SK-N-SH treated with all-trans-retinoic acid at 6 μM for 48 hours (cell line): ENCODE measurements at regions not wholly inside any gene's neighbourhood (a gene's known extent, or its start where the extent isn't known, plus 50 kb on each side); places are given as distances from the start of the nearest gene placed in this dataset.

ENCODE experiments used
- ATAC-seq: fragments of 200-7000 bp; cut with Tn5 transposase; 3 replicates; pipeline ENCODE4 v1.9.1; 2020; ENCODE audit warnings: mild to moderate bottlenecking, moderate library complexity
- ARNTL ChIP-seq: fragments of 450-650 bp; formaldehyde crosslinking; IDR thresholded peaks from 2 replicates; pipeline ENCODE4 v1.5.0; 2020; ENCODE audit warnings: low read depth, mild to moderate bottlenecking, moderate library complexity, borderline replicate concordance
- BACH2 ChIP-seq: fragments of 250-450 bp; sonication (Bioruptor Pico); IDR thresholded peaks from 2 replicates; pipeline ENCODE4 v1.9.0; 2021; ENCODE audit warnings: mild to moderate bottlenecking, borderline replicate concordance
- CSDC2 ChIP-seq: fragments of 250-450 bp; sonication (Bioruptor Pico); IDR thresholded peaks from 2 replicates; pipeline ENCODE4 v1.5.0; 2020; ENCODE audit warnings: mild to moderate bottlenecking, moderate library complexity
- CSRNP3 ChIP-seq: fragments of 250-450 bp; sonication (Bioruptor Pico); IDR thresholded peaks from 2 replicates; pipeline ENCODE4 v1.5.1; 2021; ENCODE audit warnings: mild to moderate bottlenecking, moderate library complexity
- ESRRG ChIP-seq: fragments of 250-450 bp; sonication (Bioruptor Pico); IDR thresholded peaks from 2 replicates; pipeline ENCODE4 v1.6.1; 2021; ENCODE audit warnings: mild to moderate bottlenecking
- OSR1 ChIP-seq: fragments of 250-450 bp; sonication (Bioruptor Pico); IDR thresholded peaks from 2 replicates; pipeline ENCODE4 v1.8.0; 2022; ENCODE audit warnings: moderate library complexity, mild to moderate bottlenecking, inconsistent platforms
- POU6F1 ChIP-seq: fragments of 250-450 bp; sonication (Bioruptor Pico); IDR thresholded peaks from 2 replicates; pipeline ENCODE4 v1.8.0; 2021; ENCODE audit warnings: low read depth, mild to moderate bottlenecking, moderate library complexity, borderline replicate concordance
- PPARA ChIP-seq: fragments of 250-450 bp; sonication (Bioruptor Pico); IDR thresholded peaks from 2 replicates; pipeline ENCODE4 v1.5.0; 2020; ENCODE audit warnings: mild to moderate bottlenecking, borderline replicate concordance
- SNAI2 ChIP-seq: fragments of 250-450 bp; sonication (Bioruptor Pico); IDR thresholded peaks from 2 replicates; pipeline ENCODE4 v1.5.0; 2020; ENCODE audit warnings: mild to moderate bottlenecking, moderate library complexity
- TCF4 ChIP-seq: fragments of 250-450 bp; sonication (Bioruptor Pico); IDR thresholded peaks from 2 replicates; pipeline ENCODE4 v1.8.0; 2021; ENCODE audit warnings: mild to moderate bottlenecking, moderate library complexity, borderline replicate concordance
- TOX ChIP-seq: fragments of 250-450 bp; sonication (Bioruptor Pico); IDR thresholded peaks from 2 replicates; pipeline ENCODE4 v1.8.0; 2021; ENCODE audit warnings: mild to moderate bottlenecking, moderate library complexity, borderline replicate concordance
- TSHZ2 ChIP-seq: fragments of 250-450 bp; sonication (Bioruptor Pico); IDR thresholded peaks from 2 replicates; pipeline ENCODE4 v1.5.0; 2020; ENCODE audit warnings: mild to moderate bottlenecking, moderate library complexity
- ZFP3 ChIP-seq: fragments of 250-450 bp; sonication (Bioruptor Pico); IDR thresholded peaks from 2 replicates; pipeline ENCODE4 v1.5.0; 2020; ENCODE audit warnings: mild to moderate bottlenecking, moderate library complexity
- ZFP30 ChIP-seq: fragments of 450-650 bp; formaldehyde crosslinking; IDR thresholded peaks from 2 replicates; pipeline ENCODE4 v1.5.0; 2022; ENCODE audit warnings: mild to moderate bottlenecking, moderate library complexity
- ZNF565 ChIP-seq: fragments of 450-650 bp; formaldehyde crosslinking; conservative IDR thresholded peaks from 2 replicates; pipeline ENCODE4 v1.5.0; 2020; ENCODE audit warnings: low read depth, mild to moderate bottlenecking, moderate library complexity
- ZNF70 ChIP-seq: fragments of 450-650 bp; formaldehyde crosslinking; IDR thresholded peaks from 2 replicates; pipeline ENCODE4 v1.5.0; 2020; ENCODE audit warnings: mild to moderate bottlenecking, moderate library complexity
- TF ChIP-seq, protein P1 (sequence below): fragments of 250-450 bp; sonication (Bioruptor Pico); IDR thresholded peaks from 2 replicates; pipeline ENCODE4 v1.8.0; 2020; ENCODE audit warnings: mild to moderate bottlenecking, moderate library complexity, borderline replicate concordance
- TF ChIP-seq, protein P2 (sequence below): fragments of 250-450 bp; sonication (Bioruptor Pico); IDR thresholded peaks from 2 replicates; pipeline ENCODE4 v1.5.1; 2020; ENCODE audit warnings: low read depth, mild to moderate bottlenecking, moderate library complexity

DNA sequence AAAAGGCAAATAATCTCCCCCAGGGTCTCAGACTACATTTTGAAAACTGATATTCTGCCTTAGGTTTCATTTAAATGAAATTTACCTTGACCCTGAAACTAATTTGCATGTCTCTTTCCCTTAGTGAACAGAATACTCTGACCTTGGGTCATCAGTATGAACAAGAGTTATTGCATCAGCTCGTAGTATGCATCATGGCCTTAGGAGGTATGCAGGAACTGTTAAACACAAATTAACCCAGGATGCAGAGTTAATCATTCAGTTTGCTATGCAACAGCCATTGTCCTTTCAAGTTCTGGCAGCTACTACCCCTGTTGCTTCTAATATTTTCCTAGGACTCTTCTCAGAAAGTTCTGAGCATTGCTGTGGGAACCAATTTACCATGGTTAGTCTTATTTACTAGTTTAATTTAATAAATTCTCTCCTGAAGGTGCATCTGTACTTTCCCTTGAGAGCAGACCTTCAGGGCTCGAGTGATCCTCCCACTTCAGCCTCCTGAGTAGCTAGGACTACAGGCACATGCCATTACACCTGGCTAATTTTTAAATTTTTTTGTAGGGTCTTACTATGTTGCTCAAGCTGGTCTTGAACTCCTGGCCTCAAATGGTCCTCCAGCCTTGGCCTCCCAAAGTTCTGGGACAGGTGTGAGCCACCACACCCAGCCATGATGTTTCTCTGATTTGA lies 126.7 kb downstream of the TTC6 start:
- ATAC-seq = no peak
- TF ChIP-seq ZNF565 (CRISPR knock-in tag) (no peak), TOX (CRISPR knock-in tag) (no peak), ZFP3 (no peak), CSRNP3 (CRISPR knock-in tag) (no peak), ARNTL (CRISPR knock-in tag) (no peak), SNAI2 (no peak), ESRRG (CRISPR knock-in tag) (no peak), CSDC2 (CRISPR knock-in tag) (no peak), ZNF70 (no peak), OSR1 (CRISPR knock-in tag) (no peak), TSHZ2 (CRISPR knock-in tag) (no peak), POU6F1 (CRISPR knock-in tag) (no peak), BACH2 (CRISPR knock-in tag) (no peak), TCF4 (CRISPR knock-in tag) (no peak)
- TF ChIP-seq, protein P1, sequence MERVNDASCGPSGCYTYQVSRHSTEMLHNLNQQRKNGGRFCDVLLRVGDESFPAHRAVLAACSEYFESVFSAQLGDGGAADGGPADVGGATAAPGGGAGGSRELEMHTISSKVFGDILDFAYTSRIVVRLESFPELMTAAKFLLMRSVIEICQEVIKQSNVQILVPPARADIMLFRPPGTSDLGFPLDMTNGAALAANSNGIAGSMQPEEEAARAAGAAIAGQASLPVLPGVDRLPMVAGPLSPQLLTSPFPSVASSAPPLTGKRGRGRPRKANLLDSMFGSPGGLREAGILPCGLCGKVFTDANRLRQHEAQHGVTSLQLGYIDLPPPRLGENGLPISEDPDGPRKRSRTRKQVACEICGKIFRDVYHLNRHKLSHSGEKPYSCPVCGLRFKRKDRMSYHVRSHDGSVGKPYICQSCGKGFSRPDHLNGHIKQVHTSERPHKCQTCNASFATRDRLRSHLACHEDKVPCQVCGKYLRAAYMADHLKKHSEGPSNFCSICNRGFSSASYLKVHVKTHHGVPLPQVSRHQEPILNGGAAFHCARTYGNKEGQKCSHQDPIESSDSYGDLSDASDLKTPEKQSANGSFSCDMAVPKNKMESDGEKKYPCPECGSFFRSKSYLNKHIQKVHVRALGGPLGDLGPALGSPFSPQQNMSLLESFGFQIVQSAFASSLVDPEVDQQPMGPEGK (CRISPR knock-in tag) = no peak
- TF ChIP-seq, protein P2, sequence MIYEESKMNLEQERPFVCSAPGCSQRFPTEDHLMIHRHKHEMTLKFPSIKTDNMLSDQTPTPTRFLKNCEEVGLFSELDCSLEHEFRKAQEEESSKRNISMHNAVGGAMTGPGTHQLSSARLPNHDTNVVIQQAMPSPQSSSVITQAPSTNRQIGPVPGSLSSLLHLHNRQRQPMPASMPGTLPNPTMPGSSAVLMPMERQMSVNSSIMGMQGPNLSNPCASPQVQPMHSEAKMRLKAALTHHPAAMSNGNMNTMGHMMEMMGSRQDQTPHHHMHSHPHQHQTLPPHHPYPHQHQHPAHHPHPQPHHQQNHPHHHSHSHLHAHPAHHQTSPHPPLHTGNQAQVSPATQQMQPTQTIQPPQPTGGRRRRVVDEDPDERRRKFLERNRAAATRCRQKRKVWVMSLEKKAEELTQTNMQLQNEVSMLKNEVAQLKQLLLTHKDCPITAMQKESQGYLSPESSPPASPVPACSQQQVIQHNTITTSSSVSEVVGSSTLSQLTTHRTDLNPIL (CRISPR knock-in tag) = no peak

- TF ChIP-seq BACH2 (CRISPR knock-in tag) (no peak), ESRRG (CRISPR knock-in tag) (no peak), ZFP30 (CRISPR knock-in tag) (no peak), TCF4 (CRISPR knock-in tag) (no peak), TSHZ2 (CRISPR knock-in tag) (no peak), PPARA (CRISPR knock-in tag) (no peak), ZNF565 (CRISPR knock-in tag) (no peak)
- TF ChIP-seq, protein P2 (CRISPR knock-in tag) = no peak
- no peak for ATAC-seq
Observed at GRCh38 chr14:37723515-37723914, 128.1 kb downstream of the TTC6 start.
